ENCODE measurements at regions not wholly inside any gene's neighbourhood (a gene's known extent, or its start where the extent isn't known, plus 50 kb on each side); places are given as distances from the start of the nearest gene placed in this dataset.
"Not testable (repeated sequence)": the region's sequence is repeated elsewhere in the genome, so short reads cannot be mapped to it uniquely, and the experiment has no call there.

DNA sequence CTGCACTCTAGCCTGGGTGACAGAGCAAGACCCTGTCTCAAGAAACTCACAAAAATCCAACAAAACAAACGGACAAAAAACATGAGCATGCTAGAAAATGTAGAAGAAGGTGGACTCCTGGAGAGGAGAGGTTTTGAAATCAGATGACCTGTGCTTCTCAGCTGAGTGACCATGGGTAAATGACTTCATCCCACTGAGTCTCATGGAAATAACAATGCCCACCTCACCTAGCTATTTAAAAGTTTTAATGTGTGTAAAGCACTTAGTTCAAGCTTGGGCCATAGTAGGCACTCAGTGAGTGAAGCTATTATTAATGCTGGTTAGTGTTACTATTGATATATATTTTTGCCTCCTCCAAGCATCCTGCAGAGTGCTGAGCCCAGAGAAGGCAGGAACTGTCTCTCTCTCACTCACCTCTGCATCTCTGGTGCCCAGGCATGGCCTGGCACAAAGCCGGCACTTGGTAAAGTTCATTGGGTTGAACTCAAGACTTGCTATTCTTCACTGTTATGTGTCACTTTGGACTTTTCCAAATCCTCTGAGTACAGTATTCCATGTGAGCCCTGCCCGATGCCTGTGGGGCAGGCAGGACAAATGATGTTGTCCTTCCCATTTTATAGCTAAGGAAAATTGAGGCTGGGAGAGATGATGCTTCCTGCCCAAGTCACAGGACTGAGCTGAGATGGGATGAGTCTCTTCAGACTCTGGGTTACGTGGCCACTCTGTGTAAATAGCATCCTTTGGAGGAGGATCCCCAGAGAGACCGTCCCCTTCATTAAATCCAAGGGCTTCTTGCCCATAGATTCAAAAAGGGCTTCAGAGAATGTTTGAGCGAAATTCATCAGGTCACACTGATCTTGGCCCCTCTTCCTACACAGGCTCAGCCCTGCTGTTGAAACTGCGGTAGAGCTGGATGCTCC lies 81.4 kb upstream of the EMX2 start:
- no peak for DNase-seq (ENCODE audit: extremely low spot score)
- POLR2A ChIA-PET = no interaction called here
- TF ChIP-seq, protein P1, sequence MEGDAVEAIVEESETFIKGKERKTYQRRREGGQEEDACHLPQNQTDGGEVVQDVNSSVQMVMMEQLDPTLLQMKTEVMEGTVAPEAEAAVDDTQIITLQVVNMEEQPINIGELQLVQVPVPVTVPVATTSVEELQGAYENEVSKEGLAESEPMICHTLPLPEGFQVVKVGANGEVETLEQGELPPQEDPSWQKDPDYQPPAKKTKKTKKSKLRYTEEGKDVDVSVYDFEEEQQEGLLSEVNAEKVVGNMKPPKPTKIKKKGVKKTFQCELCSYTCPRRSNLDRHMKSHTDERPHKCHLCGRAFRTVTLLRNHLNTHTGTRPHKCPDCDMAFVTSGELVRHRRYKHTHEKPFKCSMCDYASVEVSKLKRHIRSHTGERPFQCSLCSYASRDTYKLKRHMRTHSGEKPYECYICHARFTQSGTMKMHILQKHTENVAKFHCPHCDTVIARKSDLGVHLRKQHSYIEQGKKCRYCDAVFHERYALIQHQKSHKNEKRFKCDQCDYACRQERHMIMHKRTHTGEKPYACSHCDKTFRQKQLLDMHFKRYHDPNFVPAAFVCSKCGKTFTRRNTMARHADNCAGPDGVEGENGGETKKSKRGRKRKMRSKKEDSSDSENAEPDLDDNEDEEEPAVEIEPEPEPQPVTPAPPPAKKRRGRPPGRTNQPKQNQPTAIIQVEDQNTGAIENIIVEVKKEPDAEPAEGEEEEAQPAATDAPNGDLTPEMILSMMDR (IDR thresholded peaks at IDR 0.05; ENCODE audit: control extremely low read depth, extremely low read depth, low read depth, missing control alignments) = no peak
- CTCF ChIA-PET = interaction anchor here (1.3 to 1.8 kb wide), 2 partner anchors 10 to 19 kb away, joined by 3 to 10 read pairs; no protein-coding TSS in a partner anchor

DNA sequence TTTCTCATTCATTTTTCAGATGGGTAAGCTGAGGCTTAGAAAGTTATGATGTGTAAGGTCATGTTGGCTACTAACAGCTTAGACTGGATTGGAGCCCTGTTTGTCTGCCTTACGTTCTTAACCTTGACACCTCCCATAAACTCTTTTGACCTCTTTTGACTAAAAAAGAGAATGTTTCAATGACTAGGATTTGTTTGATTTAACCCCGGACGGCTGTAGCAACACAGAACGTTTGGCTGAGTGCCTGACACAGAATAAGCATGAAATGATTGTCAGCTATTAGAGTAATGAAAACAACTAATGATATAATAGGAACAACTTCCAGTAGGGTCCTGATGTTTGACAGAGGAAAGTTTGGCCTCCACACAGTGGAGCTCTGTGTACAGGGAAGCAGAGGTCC lies 83.3 kb upstream of the PDZD8 start:
- CTCF ChIA-PET = interaction anchor here (0.8 to 3.3 kb wide), 5 partner anchors 9 to 1001 kb away, joined by 3 to 13 read pairs (median 3); no protein-coding TSS in a partner anchor
- POLR2A ChIA-PET = no interaction called here
- TF ChIP-seq, protein P1 (IDR thresholded peaks at IDR 0.05; ENCODE audit: control extremely low read depth, extremely low read depth, low read depth, missing control alignments) = no peak

DNA sequence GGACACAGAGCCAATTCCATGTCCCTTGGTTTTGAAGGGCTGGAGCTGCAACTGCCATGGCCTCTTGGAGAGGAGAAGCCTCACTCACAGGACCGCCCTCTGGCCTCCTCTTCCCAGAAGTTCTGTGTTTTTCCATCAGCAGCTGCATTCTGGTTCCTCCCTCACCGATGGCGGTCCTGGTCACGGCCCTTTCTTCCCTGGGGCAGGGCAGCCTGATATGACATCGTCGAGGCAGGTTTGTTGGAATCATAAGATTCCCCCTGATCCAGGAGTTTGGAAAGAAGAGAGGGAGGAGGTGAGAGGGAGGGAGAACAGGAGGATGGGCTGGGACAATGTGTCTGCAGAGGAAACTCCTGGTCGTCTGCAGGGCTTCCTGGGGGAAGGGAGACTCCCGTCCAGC lies 82.7 kb upstream of the PDZD8 start:
- ChIA-PET POLR2A (no interaction called here), CTCF (interaction anchor here (1.0 to 3.3 kb wide), 4 partner anchors 8 to 1001 kb away, joined by 3 to 13 read pairs (median 4); no protein-coding TSS in a partner anchor)
- DNase-seq (ENCODE audit: extremely low spot score) = no peak
- TF ChIP-seq, protein P1 (IDR thresholded peaks at IDR 0.05; ENCODE audit: control extremely low read depth, extremely low read depth, low read depth, missing control alignments) = no peak

More for the DNA sequence above, 83.3 kb upstream of the PDZD8 start:
- no peak for DNase-seq (ENCODE audit: extremely low spot score)

DNA sequence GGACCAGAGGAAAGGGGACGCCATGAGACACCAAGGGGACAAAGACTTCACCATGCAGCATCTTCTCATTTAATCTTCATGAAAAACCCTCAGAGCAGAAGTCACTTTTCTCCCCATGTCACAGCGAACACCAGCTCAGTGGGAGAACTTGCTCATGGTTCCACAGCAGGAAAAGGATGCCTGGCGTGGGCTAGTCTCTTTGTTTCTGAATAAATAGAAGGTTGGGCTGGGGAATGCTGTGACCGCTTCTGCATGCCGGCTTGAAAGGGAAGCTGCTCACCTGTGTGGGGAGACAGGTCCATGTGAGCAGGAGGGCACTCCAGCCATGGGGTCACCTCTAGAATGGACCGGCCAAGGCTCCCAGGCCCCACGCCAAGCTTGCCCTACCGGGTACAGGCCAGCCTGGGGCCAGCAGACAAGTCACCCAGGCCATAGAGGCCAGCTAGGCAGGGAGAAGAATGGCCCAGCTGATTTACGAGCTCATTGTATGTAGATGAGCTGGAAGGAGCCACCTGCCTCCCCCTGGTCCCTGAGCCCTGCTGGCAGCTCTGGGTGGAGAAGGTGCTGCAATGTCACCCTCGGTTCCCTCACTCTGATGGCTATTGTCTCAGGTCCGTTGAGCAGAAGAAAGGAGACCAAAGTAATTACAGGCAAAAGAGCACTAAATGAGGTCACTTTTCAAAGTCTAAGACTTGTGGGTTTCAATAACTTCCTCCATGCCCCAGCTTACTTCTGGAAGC lies 82.0 kb upstream of the PDZD8 start:
- CTCF ChIA-PET = interaction anchor here (0.7 to 3.3 kb wide), 3 partner anchors 8 to 15 kb away, joined by 3 to 13 read pairs (median 4); no protein-coding TSS in a partner anchor
- POLR2A ChIA-PET = no interaction called here
- TF ChIP-seq, protein P1 (IDR thresholded peaks at IDR 0.05; ENCODE audit: control extremely low read depth, extremely low read depth, low read depth, missing control alignments) = no peak
- no peak for DNase-seq (ENCODE audit: extremely low spot score)

DNA sequence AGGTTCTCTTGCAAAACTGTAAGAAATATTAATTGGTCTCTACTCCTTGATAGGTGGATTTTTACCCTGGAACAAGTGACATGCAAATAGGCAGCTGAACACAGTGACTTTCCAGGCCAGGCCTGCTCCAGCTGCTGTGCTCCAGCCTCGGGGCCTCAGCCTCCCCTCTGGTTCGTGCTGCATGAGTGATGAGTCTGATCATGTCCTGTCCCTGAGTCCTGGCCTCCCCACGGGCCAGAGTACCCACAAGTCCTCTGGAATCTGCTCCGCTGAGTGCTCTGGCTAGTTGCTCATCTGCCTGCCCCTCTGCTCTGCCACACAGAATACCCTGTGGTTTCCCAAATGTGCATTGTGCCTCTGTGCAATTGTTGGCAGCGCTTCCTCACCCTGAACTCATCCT lies 80.1 kb upstream of the PDZD8 start:
- TF ChIP-seq, protein P1 (IDR thresholded peaks at IDR 0.05; ENCODE audit: control extremely low read depth, extremely low read depth, low read depth, missing control alignments) = no peak
- POLR2A ChIA-PET = no interaction called here
- CTCF ChIA-PET = no interaction called here
- DNase-seq (ENCODE audit: extremely low spot score) = no peak

DNA sequence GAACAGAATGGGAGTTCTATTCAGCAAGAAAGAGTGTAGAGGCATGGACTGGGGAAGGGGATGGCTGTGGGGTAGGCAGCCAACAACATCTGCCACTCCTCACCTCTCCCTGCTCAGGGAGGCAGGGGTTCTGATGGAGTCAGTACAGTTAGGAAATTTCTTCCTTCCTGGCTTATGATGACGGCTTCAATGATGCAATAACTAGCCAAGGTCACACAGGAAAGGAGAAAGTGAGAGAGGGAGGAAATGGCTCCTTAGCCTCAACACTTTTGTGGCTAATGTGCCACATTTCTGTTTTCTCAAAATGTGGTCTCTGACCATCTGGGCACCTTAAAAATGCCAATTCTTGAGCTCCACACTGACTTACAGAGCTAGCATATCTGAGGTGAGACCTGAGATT lies 79.3 kb upstream of the PDZD8 start:
- DNase-seq (ENCODE audit: extremely low spot score) = no peak
- CTCF ChIA-PET = no interaction called here
- POLR2A ChIA-PET = no interaction called here
- TF ChIP-seq, protein P1 (IDR thresholded peaks at IDR 0.05; ENCODE audit: control extremely low read depth, extremely low read depth, low read depth, missing control alignments) = no peak

DNA sequence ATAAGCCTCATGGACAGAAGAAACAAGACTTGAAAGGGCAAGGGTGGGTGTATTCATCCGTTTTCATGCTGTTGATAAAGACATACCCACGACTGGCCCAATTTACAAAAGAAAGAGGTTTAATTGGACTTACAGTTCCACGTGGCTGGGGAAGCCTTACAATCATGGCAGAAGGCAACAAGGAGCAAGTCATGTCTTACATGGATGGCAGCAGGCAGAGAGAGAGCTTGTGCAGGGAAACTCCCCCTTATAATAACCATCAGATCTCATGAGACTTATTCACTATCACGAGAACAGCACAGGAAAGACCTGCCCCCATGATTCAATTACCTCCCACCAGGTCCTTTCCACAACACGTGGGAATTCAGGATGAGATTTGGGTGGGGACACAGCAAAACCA lies 78.2 kb upstream of the PDZD8 start:
- CTCF ChIA-PET = interaction anchor here (0.7 to 3.1 kb wide), 3 partner anchors 12 to 43 kb away, joined by 3 to 34 read pairs (median 3); no protein-coding TSS in a partner anchor
- POLR2A ChIA-PET; DNase-seq (ENCODE audit: extremely low spot score): not testable (repeated sequence)
